ENCODE measurements at regions not wholly inside any gene's neighbourhood (a gene's known extent, or its start where the extent isn't known, plus 50 kb on each side); places are given as distances from the start of the nearest gene placed in this dataset. TPM values are rescaled to one million over a fixed set of nuclear protein-coding genes. Genes with fewer than 3 reads are reported as not detected.

Small RNA genes in the stretch of these regions (small RNA-seq; reads per million reads assigned to genes)
- gene RN7SL82P, result not detected

All from tibial nerve (tissue), 1 donor.